B cell (primary cell): ENCODE measurements at regions not wholly inside any gene's neighbourhood (a gene's known extent, or its start where the extent isn't known, plus 50 kb on each side); places are given as distances from the start of the nearest gene placed in this dataset.

ENCODE experiments used
- ATAC-seq: fragments of 200-7000 bp; cut with Tn5 transposase; one replicate; pipeline ENCODE4 v1.10.0; 2021; ENCODE audit warnings: low read depth, mild to moderate bottlenecking, moderate number of reproducible peaks, moderate library complexity
- CTCF ChIA-PET: fragments of 350-600 bp; sonication (Branson Sonifier 250); formaldehyde crosslinking; loops from one replicate; lab custom pipeline; 2021; ENCODE audit warnings: antibody characterized with exemption, inconsistent platforms; lab: Charles Lee
- POLR2A ChIA-PET: fragments of 350-600 bp; sonication (Branson Sonifier 250); formaldehyde crosslinking; loops from one replicate; lab custom pipeline; 2021; ENCODE audit warnings: antibody characterized with exemption; lab: Charles Lee
- DNase-seq: peaks from one replicate; pipeline ENCODE4 v3.0.0; 2013
- H2AFZ ChIP-seq: 2 replicates; pipeline ENCODE4 v1.6.1; 2012; ENCODE audit warnings: mild to moderate bottlenecking, low read depth, low read length; ENCODE audit not compliant: insufficient read depth, poor library complexity, severe bottlenecking
- H3K27ac ChIP-seq, 2 donors: 1 replicate in 1 of 2; 2 replicates in 1 of 2; pipeline ENCODE4 v1.5.1; 2012 to 2013; ENCODE audit warnings: low read length in 2 of 2, mild to moderate bottlenecking in 2 of 2, moderate library complexity in 1 of 2
- H3K27me3 ChIP-seq, 4 experiments: fragments of 200-600 bp in 1 of 4; sonication (generic) in 1 of 4; replicated peaks in 1 of 4; 1 replicate in 2 of 4; 2 replicates in 2 of 4; pipeline versions ENCODE4 v1.6.1 to v1.7.0; 2013 to 2016; ENCODE audit warnings: low read length in 3 of 4, mild to moderate bottlenecking in 2 of 4, mixed read lengths in 1 of 4, moderate library complexity in 1 of 4; ENCODE audit not compliant: insufficient read depth in 4 of 4, control insufficient read depth in 3 of 4; ENCODE audit errors: control extremely low read depth in 1 of 4
- H3K36me3 ChIP-seq, 2 experiments: replicated peaks in 1 of 2; 1 replicate in 1 of 2; 2 replicates in 1 of 2; pipeline versions ENCODE4 v1.6.1 to v1.7.1; 2013; ENCODE audit warnings: low read length in 1 of 2; ENCODE audit not compliant: insufficient read depth in 2 of 2, control insufficient read depth in 1 of 2; ENCODE audit errors: control extremely low read depth in 1 of 2, extremely low read depth in 1 of 2
- H3K4me1 ChIP-seq, 2 donors: fragments of 200-600 bp in 1 of 2; sonication (generic) in 1 of 2; 1 replicate in 1 of 2; 2 replicates in 1 of 2; pipeline versions ENCODE4 v1.5.1 to v1.6.1; 2013 to 2017; ENCODE audit warnings: low read length in 2 of 2; ENCODE audit not compliant: control insufficient read depth in 2 of 2, insufficient read depth in 2 of 2
- H3K4me2 ChIP-seq: replicated peaks from 2 replicates; pipeline ENCODE3; 2012; ENCODE audit warnings: mild to moderate bottlenecking, low read depth, low read length; ENCODE audit not compliant: poor library complexity, severe bottlenecking
- H3K4me3 ChIP-seq, 5 experiments: fragments of 200-600 bp in 1 of 5; sonication (generic) in 1 of 5; 1 replicate in 3 of 5; 2 replicates in 2 of 5; pipeline versions ENCODE4 v1.5.1 to v1.7.0; 2011 to 2016; ENCODE audit warnings: low read length in 4 of 5, mild to moderate bottlenecking in 4 of 5, low read depth in 2 of 5, control low read depth in 1 of 5, moderate library complexity in 1 of 5; ENCODE audit not compliant: insufficient read depth in 1 of 5; ENCODE audit errors: control extremely low read depth in 1 of 5, extremely low read depth in 1 of 5
- H3K79me2 ChIP-seq: fragments of 200-600 bp; sonication (generic); one replicate; pipeline ENCODE4 v1.6.0; 2016; ENCODE audit warnings: low read length; ENCODE audit not compliant: control insufficient read depth, insufficient read depth
- H3K9ac ChIP-seq: fragments of 200-600 bp; sonication (generic); 2 replicates; pipeline ENCODE4 v1.6.1; 2017; ENCODE audit warnings: mild to moderate bottlenecking, low read length, moderate library complexity
- H3K9me3 ChIP-seq, 3 donors: one replicate each; pipeline versions ENCODE4 v1.6.1 to v1.7.1; 2013; ENCODE audit warnings: low read length in 2 of 3; ENCODE audit not compliant: control insufficient read depth in 2 of 3, insufficient read depth in 1 of 3; ENCODE audit errors: control extremely low read depth in 1 of 3
- H4K20me1 ChIP-seq: 2 replicates; pipeline ENCODE4 v1.6.0; 2012; ENCODE audit warnings: mild to moderate bottlenecking, low read length; ENCODE audit not compliant: insufficient read depth, control insufficient read depth, poor library complexity, severe bottlenecking
- H3K27ac Mint-ChIP-seq: one replicate; pipeline ENCODE4 v1.8.0; 2021; ENCODE audit warnings: mixed read lengths
- H3K27me3 Mint-ChIP-seq: one replicate; pipeline ENCODE4 v1.8.0; 2021; ENCODE audit warnings: mixed read lengths
- H3K4me1 Mint-ChIP-seq: one replicate; pipeline ENCODE4 v1.8.0; 2021; ENCODE audit warnings: mixed read lengths
- H3K4me3 Mint-ChIP-seq: one replicate; pipeline ENCODE4 v1.8.0; 2021; ENCODE audit warnings: mixed read lengths
- H3K9me3 Mint-ChIP-seq: one replicate; pipeline ENCODE4 v1.8.0; 2022; ENCODE audit warnings: mixed read lengths; ENCODE audit not compliant: insufficient read depth
- EZH2 ChIP-seq: IDR thresholded peaks from 2 replicates; pipeline ENCODE4 v1.6.1; 2012; ENCODE audit warnings: borderline replicate concordance, low read depth, mild to moderate bottlenecking, moderate library complexity, low read length; ENCODE audit not compliant: insufficient read depth, poor library complexity, severe bottlenecking
- WGBS: methylation state at CpG from one replicate; pipeline ENCODE4 v1.1.5; 2013; ENCODE audit warnings: missing lambda C conversion rate; ENCODE audit not compliant: insufficient coverage; 5-methylcytosine and 5-hydroxymethylcytosine counted together
- intact Hi-C: fragments of 100-400 bp; cut with micrococcal nuclease; formaldehyde crosslinking; loops from one replicate; pipeline ENCODE4 v1.10.0; 2022
- TF ChIP-seq, protein P1 (sequence below): fragments of 200-600 bp; IDR thresholded peaks from one replicate; pipeline ENCODE4 v1.8.0; 2022; ENCODE audit warnings: antibody characterized with exemption, mild to moderate bottlenecking

DNA sequence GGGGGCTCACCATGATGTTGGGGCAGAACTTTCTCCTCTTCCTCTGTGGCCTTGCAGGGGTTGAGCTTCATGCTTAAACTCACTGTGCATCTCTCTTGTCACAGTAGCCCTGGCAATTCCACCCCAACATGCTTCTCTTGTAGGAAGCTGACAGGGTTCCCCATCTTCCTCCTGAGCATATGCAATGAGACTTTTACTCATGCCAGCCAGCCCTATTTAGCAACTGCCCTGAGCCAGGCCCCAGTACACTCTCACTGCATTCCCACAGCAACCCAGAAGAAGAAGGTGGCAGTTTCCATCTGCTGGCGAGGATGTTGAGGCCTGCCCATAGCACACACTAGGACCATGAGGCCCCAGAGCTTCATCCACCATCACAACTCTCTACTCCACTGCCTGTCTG, 72.2 kb upstream of the TEX51 start:
- no peak overlapping the region for H3K4me3 Mint-ChIP-seq
- intact Hi-C loops, result no loop called here
- peaks cover 8% of the 10 kb centered on the region for H3K27me3 Mint-ChIP-seq
- H3K9ac ChIP-seq, result no peak overlapping the region
- H3K27me3 ChIP-seq, result peaks cover 0 to 3% (median 0%) of the 10 kb centered on the region in 4 experiments
- ATAC-seq, result no peak
- H3K4me3 ChIP-seq, result no peak overlapping the region
- H4K20me1 ChIP-seq, result no peaks in the 10 kb centered on the region
- DNase-seq, result no peak
- H3K4me1 Mint-ChIP-seq, result no peaks in the 10 kb centered on the region
- H3K4me2 ChIP-seq, result no peak overlapping the region
- H3K27ac Mint-ChIP-seq, result no peak overlapping the region
- H3K36me3 ChIP-seq, result no peaks in the 10 kb centered on the region
- H3K9me3 Mint-ChIP-seq, result no peaks in the 10 kb centered on the region
- no peak overlapping the region for H3K27ac ChIP-seq
- no peaks in the 10 kb centered on the region for H3K4me1 ChIP-seq
- ChIA-PET CTCF (no interaction called here), POLR2A (no interaction called here)
- 89% methylated on average over 1 of the region's 1 CpG for WGBS
- H2AFZ ChIP-seq, result no peak overlapping the region
- no peaks in the 10 kb centered on the region for H3K79me2 ChIP-seq
- no peaks in the 10 kb centered on the region for H3K9me3 ChIP-seq
- TF ChIP-seq, protein P1, sequence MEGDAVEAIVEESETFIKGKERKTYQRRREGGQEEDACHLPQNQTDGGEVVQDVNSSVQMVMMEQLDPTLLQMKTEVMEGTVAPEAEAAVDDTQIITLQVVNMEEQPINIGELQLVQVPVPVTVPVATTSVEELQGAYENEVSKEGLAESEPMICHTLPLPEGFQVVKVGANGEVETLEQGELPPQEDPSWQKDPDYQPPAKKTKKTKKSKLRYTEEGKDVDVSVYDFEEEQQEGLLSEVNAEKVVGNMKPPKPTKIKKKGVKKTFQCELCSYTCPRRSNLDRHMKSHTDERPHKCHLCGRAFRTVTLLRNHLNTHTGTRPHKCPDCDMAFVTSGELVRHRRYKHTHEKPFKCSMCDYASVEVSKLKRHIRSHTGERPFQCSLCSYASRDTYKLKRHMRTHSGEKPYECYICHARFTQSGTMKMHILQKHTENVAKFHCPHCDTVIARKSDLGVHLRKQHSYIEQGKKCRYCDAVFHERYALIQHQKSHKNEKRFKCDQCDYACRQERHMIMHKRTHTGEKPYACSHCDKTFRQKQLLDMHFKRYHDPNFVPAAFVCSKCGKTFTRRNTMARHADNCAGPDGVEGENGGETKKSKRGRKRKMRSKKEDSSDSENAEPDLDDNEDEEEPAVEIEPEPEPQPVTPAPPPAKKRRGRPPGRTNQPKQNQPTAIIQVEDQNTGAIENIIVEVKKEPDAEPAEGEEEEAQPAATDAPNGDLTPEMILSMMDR, result no peak
- TF ChIP-seq EZH2, result no peak

DNA sequence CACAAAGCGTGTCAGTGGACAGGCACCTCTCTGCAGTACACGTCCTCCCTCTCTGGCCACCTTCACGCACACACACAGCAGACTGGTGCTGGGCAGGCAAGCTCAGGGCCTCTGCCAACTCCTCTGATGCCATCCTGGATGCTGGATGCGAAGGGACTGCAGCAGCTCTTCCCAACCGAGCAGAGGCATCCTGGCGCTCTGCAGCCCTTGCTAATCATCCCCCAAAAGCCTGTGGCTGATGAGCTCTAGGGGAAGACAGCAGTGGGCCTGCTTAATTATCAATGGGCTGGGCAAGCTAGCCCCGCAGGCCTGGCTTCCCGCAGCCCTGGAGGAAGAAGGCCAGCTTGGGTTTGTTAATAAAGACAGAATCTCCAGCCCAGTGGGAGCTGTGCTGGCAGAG, 71.3 kb upstream of the TEX51 start:
- Mint-ChIP-seq H3K4me1 (no peaks in the 10 kb centered on the region), H3K27ac (no peak overlapping the region), H3K9me3 (no peaks in the 10 kb centered on the region), H3K27me3 (peaks cover 3% of the 10 kb centered on the region), H3K4me3 (no peak overlapping the region)
- no peak overlapping the region for H3K27ac ChIP-seq
- 93% methylated on average over 8 of the region's 8 CpGs for WGBS
- intact Hi-C loops, result no loop called here
- no peak for DNase-seq
- no peak overlapping the region for H2AFZ ChIP-seq
- no peak overlapping the region for H3K4me3 ChIP-seq
- CTCF ChIA-PET, result interaction anchor here (1.1 kb wide), 1 partner anchor 299 kb away, joined by 3 read pairs; no protein-coding TSS in a partner anchor
- POLR2A ChIA-PET, result no interaction called here
- H4K20me1 ChIP-seq, result no peaks in the 10 kb centered on the region
- no peaks in the 10 kb centered on the region for H3K9me3 ChIP-seq
- H3K4me1 ChIP-seq, result no peaks in the 10 kb centered on the region
- H3K9ac ChIP-seq, result no peak overlapping the region
- H3K27me3 ChIP-seq, result no peaks in the 10 kb centered on the region
- H3K4me2 ChIP-seq, result no peak overlapping the region
- no peaks in the 10 kb centered on the region for H3K36me3 ChIP-seq
- no peaks in the 10 kb centered on the region for H3K79me2 ChIP-seq
- ATAC-seq, result no peak
- TF ChIP-seq, protein P1, result no peak
- TF ChIP-seq EZH2, result no peak
